Spleen (tissue), 11 donors: ENCODE measurements at regions not wholly inside any gene's neighbourhood (a gene's known extent, or its start where the extent isn't known, plus 50 kb on each side); places are given as distances from the start of the nearest gene placed in this dataset.
"Not testable (repeated sequence)": the region's sequence is repeated elsewhere in the genome, so short reads cannot be mapped to it uniquely, and the experiment has no call there.

Experiments
- DNase-seq: peaks from one replicate; pipeline ENCODE4 v3.0.0-alpha.2; 2020
- H3K27ac ChIP-seq, 8 donors: fragments of 200-600 bp; sonication (generic) in 7 of 8; 1 replicate in 4 of 8; 2 replicates in 4 of 8; pipeline versions ENCODE4 v1.5.0 to v1.8.0; 2016 to 2021; ENCODE audit warnings: inconsistent platforms in 4 of 8, mild to moderate bottlenecking in 4 of 8, moderate library complexity in 1 of 8
- H3K27me3 ChIP-seq, 7 donors: fragments of 200-600 bp; sonication (generic) in 6 of 7; replicated peaks in 1 of 7; 1 replicate in 4 of 7; 2 replicates in 3 of 7; pipeline versions ENCODE4 v1.5.0 to v1.8.0; 2016 to 2021; ENCODE audit warnings: inconsistent platforms in 3 of 7, mild to moderate bottlenecking in 1 of 7
- H3K36me3 ChIP-seq, 6 donors: fragments of 200-600 bp; sonication (generic) in 5 of 6; 1 replicate in 4 of 6; 2 replicates in 2 of 6; pipeline versions ENCODE4 v1.5.0 to v1.8.0; 2016 to 2021; ENCODE audit warnings: inconsistent platforms in 2 of 6
- H3K4me1 ChIP-seq, 6 donors: fragments of 200-600 bp; sonication (generic) in 5 of 6; 1 replicate in 3 of 6; 2 replicates in 3 of 6; pipeline versions ENCODE4 v1.5.0 to v1.8.0; 2016 to 2021; ENCODE audit warnings: inconsistent platforms in 3 of 6
- H3K4me3 ChIP-seq, 8 donors: fragments of 200-600 bp; sonication (generic) in 7 of 8; 1 replicate in 4 of 8; 2 replicates in 4 of 8; pipeline versions ENCODE4 v1.5.0 to v1.8.0; 2016 to 2021; ENCODE audit warnings: inconsistent platforms in 4 of 8, mild to moderate bottlenecking in 4 of 8, moderate library complexity in 2 of 8
- H3K9me3 ChIP-seq, 8 donors: fragments of 200-600 bp; sonication (generic) in 7 of 8; 1 replicate in 4 of 8; 2 replicates in 4 of 8; pipeline versions ENCODE4 v1.5.0 to v1.8.0; 2016 to 2021; ENCODE audit warnings: inconsistent platforms in 4 of 8
- POLR2AphosphoS5 ChIP-seq, 3 donors: sonication (generic); formaldehyde crosslinking; IDR thresholded peaks; one replicate each; pipeline ENCODE4 v1.5.1; 2017; ENCODE audit warnings: antibody characterized with exemption in 3 of 3
- WGBS, 5 donors: extraction: QIAGEN DNeasy Blood & Tissue Kit in 3 of 5; methylation state at CpG; one replicate each; pipeline versions ENCODE4 v1.1.5 to v1.1.7; 2013 to 2018; 5-methylcytosine and 5-hydroxymethylcytosine counted together
- intact Hi-C: fragments of 100-400 bp; cut with DNase I; formaldehyde crosslinking; loops from one replicate; pipeline ENCODE4 v1.15.0; 2023; ENCODE audit warnings: low total_unique reads
- donor health status: healthy with polysubstance abuse.
- donor health status: DM: no; HTN: no; CAD: no; lungs with moderate emphysema.
- donor health status: DM: no; HTN: no; CAD: no.
- donor health status: Bipolar disorder and iron deficiency.
- donor health status: healthy.
- donor health status: DM: no; HTN: no; CAD: no.
- donor health status: DM: yes; HTN: yes; CAD: no.

GRCh38 chr1:148432318-148432717 lies 50.8 kb downstream of the PPIAL4G start:
- H3K4me1 ChIP-seq: peaks cover 0 to 11% (median 0%) of the 10 kb centered on the region in 6 donors
- H3K27ac ChIP-seq, H3K9me3 ChIP-seq, H3K4me3 ChIP-seq, intact Hi-C loops, H3K27me3 ChIP-seq, DNase-seq: not testable (repeated sequence)
- peaks cover 0 to 81% (median 22%) of the 10 kb centered on the region in 6 donors for H3K36me3 ChIP-seq
- 84 to 93% (median 85%) methylated on average over 2 of the region's 2 CpGs for WGBS, 5 donors

- intact Hi-C loops, H3K27me3 ChIP-seq, H3K4me3 ChIP-seq, H3K9me3 ChIP-seq, DNase-seq, H3K27ac ChIP-seq: not testable (repeated sequence)
- H3K4me1 ChIP-seq: peaks cover 0 to 30% (median 2%) of the 10 kb centered on the region in 6 donors
- H3K36me3 ChIP-seq: peaks cover 0 to 96% (median 27%) of the 10 kb centered on the region in 6 donors
Observed at GRCh38 chr1:148429856-148430255, 53.2 kb downstream of the PPIAL4G start.

- WGBS, 5 donors: 66 to 83% (median 71%) methylated on average over 2 of the region's 2 CpGs
- H3K9me3 ChIP-seq, H3K27me3 ChIP-seq, H3K4me3 ChIP-seq, DNase-seq, intact Hi-C loops: not testable (repeated sequence)
- peaks cover 0 to 73% (median 11%) of the 10 kb centered on the region in 6 donors for H3K36me3 ChIP-seq
- TF ChIP-seq POLR2AphosphoS5 (IDR thresholded peaks at IDR 0.05): peak in 1 of 3 donors; percentile 7
- peak overlapping the region in 1 of 8 donors; percentile 49 for H3K27ac ChIP-seq
- peaks cover 0 to 38% (median 11%) of the 10 kb centered on the region in 6 donors for H3K4me1 ChIP-seq
Observed at GRCh38 chr1:148426940-148427611, 56.0 kb downstream of the PPIAL4G start.

GRCh38 chr1:148426385-148426784 lies 56.7 kb downstream of the PPIAL4G start:
- H3K27me3 ChIP-seq, H3K4me3 ChIP-seq, intact Hi-C loops, H3K9me3 ChIP-seq, H3K27ac ChIP-seq, DNase-seq: not testable (repeated sequence)
- Histone ChIP-seq H3K36me3 (peaks cover 0 to 66% (median 11%) of the 10 kb centered on the region in 6 donors), H3K4me1 (peaks cover 0 to 38% (median 11%) of the 10 kb centered on the region in 6 donors)
- WGBS, 5 donors: 92 to 99% (median 98%) methylated on average over 2 of the region's 2 CpGs

- H3K27me3 ChIP-seq, DNase-seq, H3K9me3 ChIP-seq, H3K4me3 ChIP-seq, intact Hi-C loops: not testable (repeated sequence)
- WGBS, 5 donors: 81 to 100% (median 90%) methylated on average over 1 of the region's 1 CpG
- peaks cover 0 to 38% (median 11%) of the 10 kb centered on the region in 6 donors for H3K4me1 ChIP-seq
- peaks cover 0 to 47% (median 11%) of the 10 kb centered on the region in 6 donors for H3K36me3 ChIP-seq
- H3K27ac ChIP-seq: peak overlapping the region in 5 of 8 donors; percentile 33 to 73 (median 67)
Observed at GRCh38 chr1:148424143-148425003, 58.7 kb downstream of the PPIAL4G start.

GRCh38 chr1:148422921-148423320 lies 60.2 kb downstream of the PPIAL4G start:
- DNase-seq, H3K9me3 ChIP-seq, intact Hi-C loops, H3K27me3 ChIP-seq, H3K4me3 ChIP-seq: not testable (repeated sequence)
- Histone ChIP-seq H3K36me3 (peaks cover 0 to 32% (median 7%) of the 10 kb centered on the region in 6 donors), H3K27ac (peak overlapping the region in 3 of 8 donors; percentile 67 to 73 (median 72)), H3K4me1 (peaks cover 0 to 38% (median 11%) of the 10 kb centered on the region in 6 donors)
- 94 to 100% (median 100%) methylated on average over 2 to 4 of the region's 4 CpGs for WGBS, 5 donors

GRCh38 chr1:148417241-148417640 lies 65.9 kb downstream of the PPIAL4G start:
- 89 to 95% (median 92%) methylated on average over 3 of the region's 3 CpGs for WGBS, 5 donors
- H3K4me1 ChIP-seq, intact Hi-C loops, H3K9me3 ChIP-seq, H3K4me3 ChIP-seq, H3K36me3 ChIP-seq, H3K27ac ChIP-seq, DNase-seq, H3K27me3 ChIP-seq: not testable (repeated sequence)

GRCh38 chr1:148413385-148413784 lies 69.7 kb downstream of the PPIAL4G start:
- intact Hi-C loops, DNase-seq, H3K36me3 ChIP-seq, H3K27ac ChIP-seq, H3K4me1 ChIP-seq, H3K4me3 ChIP-seq, H3K27me3 ChIP-seq: not testable (repeated sequence)
- 92 to 96% (median 96%) methylated on average over 2 of the region's 2 CpGs for WGBS, 5 donors
- peaks cover 0 to 16% (median 15%) of the 10 kb centered on the region in 8 donors for H3K9me3 ChIP-seq

- H3K4me1 ChIP-seq: peaks cover 0 to 16% (median 6%) of the 10 kb centered on the region in 6 donors
- H3K36me3 ChIP-seq, intact Hi-C loops, H3K4me3 ChIP-seq, H3K9me3 ChIP-seq, DNase-seq, H3K27me3 ChIP-seq, H3K27ac ChIP-seq: not testable (repeated sequence)
- 88 to 93% (median 92%) methylated on average over 27 to 28 of the region's 30 CpGs for WGBS, 5 donors
Observed at GRCh38 chr1:148404786-148405568, 78.1 kb downstream of the PPIAL4G start.

GRCh38 chr1:148403925-148404324 lies 79.2 kb downstream of the PPIAL4G start:
- H3K9me3 ChIP-seq, H3K27me3 ChIP-seq, H3K36me3 ChIP-seq, DNase-seq, intact Hi-C loops, H3K27ac ChIP-seq, H3K4me3 ChIP-seq: not testable (repeated sequence)
- 87 to 96% (median 90%) methylated on average over 2 of the region's 2 CpGs for WGBS, 5 donors
- peaks cover 0 to 16% (median 6%) of the 10 kb centered on the region in 6 donors for H3K4me1 ChIP-seq
